GM12892 (cell line): ENCODE measurements at regions not wholly inside any gene's neighbourhood (a gene's known extent, or its start where the extent isn't known, plus 50 kb on each side); places are given as distances from the start of the nearest gene placed in this dataset.
"Not testable (repeated sequence)": the region's sequence is repeated elsewhere in the genome, so short reads cannot be mapped to it uniquely, and the experiment has no call there.

Source experiments
- DNase-seq: peaks from one replicate; pipeline ENCODE4 v3.0.0; 2011; ENCODE audit not compliant: insufficient read length
- FAIRE-seq: peaks from 2 replicates; lab custom pipeline; 2011; peaks lifted over from hg19 to GRCh38; lab: Jason Lieb, UNC
- POLR2A ChIP-seq: IDR thresholded peaks from 2 replicates; pipeline ENCODE4 v1.6.1; 2011; ENCODE audit warnings: low read depth, low read length, control low read depth
- POLR2AphosphoS5 ChIP-seq: IDR thresholded peaks from 2 replicates; pipeline ENCODE4 v1.6.1; 2011; ENCODE audit warnings: low read depth, low read length, control low read depth
- TAF1 ChIP-seq: IDR thresholded peaks from 2 replicates; pipeline ENCODE4 v1.6.1; 2011; ENCODE audit warnings: low read depth, mild to moderate bottlenecking, control low read depth, low read length, borderline replicate concordance

DNA sequence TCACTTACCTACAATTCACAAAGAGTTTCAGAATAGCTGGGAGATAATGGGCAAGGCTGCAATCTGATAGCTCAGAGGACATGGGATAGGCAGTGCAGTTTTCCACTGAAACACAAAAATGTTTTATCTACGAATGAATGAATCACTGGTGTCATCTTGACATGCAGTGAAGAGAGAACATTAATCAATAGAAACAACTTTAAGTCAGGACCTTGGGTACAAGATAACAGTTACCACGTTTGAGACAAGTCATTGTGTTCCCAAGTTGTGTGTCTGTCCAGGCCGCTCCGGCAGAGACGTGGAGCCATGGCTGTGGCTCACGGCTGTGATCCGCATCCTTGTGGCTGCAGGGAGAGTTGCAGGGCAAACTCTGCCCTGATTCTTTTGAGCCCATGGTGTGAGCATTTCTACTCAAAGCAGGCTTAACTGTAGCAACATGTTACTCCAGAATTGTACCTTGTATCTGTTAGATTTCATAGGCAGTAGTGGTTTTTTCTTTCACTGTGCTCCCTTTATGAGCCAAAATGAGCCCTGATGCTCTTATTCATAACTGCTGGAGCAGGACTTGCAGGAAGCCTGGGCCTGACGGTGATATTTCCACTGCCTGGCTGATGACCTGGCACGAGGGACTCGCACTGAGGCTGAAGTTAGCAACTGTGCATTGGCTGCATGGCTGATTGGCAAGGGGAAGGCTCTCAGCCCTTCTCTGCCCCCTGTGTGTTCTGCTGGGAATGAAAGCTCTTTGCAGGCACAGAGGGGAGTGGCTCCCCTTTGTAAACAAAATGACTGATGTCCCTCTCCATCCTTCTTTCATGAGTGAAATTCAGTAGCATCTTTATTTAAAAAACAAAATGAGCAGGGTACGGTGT is 465.2 kb downstream of the AJAP1 start:
- TF ChIP-seq POLR2A (no peak), POLR2AphosphoS5 (no peak), TAF1 (no peak)
- DNase-seq (no peak), FAIRE-seq (no peak)

GRCh38 chr1:5118771-5119170 is 464.4 kb downstream of the AJAP1 start:
- not testable (repeated sequence) for DNase-seq, FAIRE-seq

GRCh38 chr1:5118292-5118691 is 463.9 kb downstream of the AJAP1 start:
- not testable (repeated sequence) for FAIRE-seq, DNase-seq

- TF ChIP-seq POLR2A, result no peak
- no peak for TF ChIP-seq TAF1
- TF ChIP-seq POLR2AphosphoS5, result no peak
- DNase-seq, result no peak
- no peak for FAIRE-seq
Measured at GRCh38 chr1:5111581-5111980, 457.2 kb downstream of the AJAP1 start.

DNA sequence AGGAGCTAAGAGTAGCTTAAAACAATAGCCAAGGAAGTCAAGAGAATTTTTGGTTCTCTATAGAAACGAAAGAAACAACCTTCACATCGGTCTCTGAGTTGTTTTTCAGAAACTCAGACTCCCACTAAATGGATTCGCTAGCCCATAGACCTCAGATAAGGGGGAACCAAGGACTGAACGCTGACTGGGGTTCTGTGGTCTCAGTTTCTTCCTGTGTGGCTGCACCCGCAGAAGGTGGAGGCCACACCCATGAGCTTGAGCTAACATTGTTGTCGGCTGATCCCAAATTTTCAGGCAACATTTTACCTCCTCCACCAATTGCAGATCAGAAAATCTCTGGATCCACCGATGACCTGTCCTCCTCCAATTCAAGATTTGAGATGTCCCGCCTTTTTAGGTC is 456.1 kb downstream of the AJAP1 start:
- DNase-seq (no peak), FAIRE-seq (no peak)
- no peak for TF ChIP-seq POLR2A
- TF ChIP-seq TAF1, result no peak
- no peak for TF ChIP-seq POLR2AphosphoS5

GRCh38 chr1:5109633-5110032 is 455.2 kb downstream of the AJAP1 start:
- no peak for FAIRE-seq
- TF ChIP-seq POLR2AphosphoS5 (no peak), TAF1 (no peak), POLR2A (no peak)
- DNase-seq, result no peak

DNA sequence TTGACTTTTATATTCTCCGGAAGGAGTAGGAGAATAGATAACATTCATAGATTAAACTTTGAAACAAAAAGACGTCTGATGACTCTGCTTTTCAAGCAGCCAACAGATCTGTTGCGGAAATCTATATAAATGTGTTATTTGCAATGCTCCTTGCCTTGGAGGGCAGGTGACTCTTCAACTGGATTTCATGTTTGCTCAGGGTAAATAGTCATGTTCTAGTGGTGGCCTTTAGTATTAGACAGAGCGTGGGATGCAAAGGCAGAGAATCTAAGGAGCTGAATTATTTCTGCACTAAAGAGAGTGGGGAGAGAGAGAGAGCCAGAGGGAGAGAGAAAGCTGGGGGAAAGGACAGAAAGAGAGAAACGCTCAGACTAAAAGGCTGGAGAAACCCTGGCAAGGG is 454.3 kb downstream of the AJAP1 start:
- no peak for DNase-seq
- FAIRE-seq, result no peak
- TF ChIP-seq TAF1 (no peak), POLR2A (no peak), POLR2AphosphoS5 (no peak)

DNA sequence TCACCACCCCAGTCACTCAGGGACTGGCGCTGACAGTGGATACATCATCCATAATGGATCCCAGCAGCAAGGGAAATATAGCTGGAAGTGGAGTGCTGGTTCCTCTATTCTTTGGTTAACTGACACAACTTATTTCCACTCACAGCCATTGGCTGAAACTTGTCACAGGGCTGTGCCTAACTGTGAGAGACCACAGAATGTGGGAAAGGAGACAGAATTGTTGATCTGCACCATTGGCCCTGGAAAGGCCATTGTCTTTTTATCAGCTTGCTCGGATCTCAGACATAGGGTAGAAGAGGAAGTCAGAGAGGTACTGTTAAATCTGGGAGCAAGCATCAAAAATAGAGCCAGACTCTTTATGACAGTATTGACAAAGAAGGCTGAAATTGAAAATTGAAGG is 451.3 kb downstream of the AJAP1 start:
- no peak for FAIRE-seq
- no peak for DNase-seq
- no peak for TF ChIP-seq TAF1
- TF ChIP-seq POLR2AphosphoS5, result no peak
- TF ChIP-seq POLR2A, result no peak

DNA sequence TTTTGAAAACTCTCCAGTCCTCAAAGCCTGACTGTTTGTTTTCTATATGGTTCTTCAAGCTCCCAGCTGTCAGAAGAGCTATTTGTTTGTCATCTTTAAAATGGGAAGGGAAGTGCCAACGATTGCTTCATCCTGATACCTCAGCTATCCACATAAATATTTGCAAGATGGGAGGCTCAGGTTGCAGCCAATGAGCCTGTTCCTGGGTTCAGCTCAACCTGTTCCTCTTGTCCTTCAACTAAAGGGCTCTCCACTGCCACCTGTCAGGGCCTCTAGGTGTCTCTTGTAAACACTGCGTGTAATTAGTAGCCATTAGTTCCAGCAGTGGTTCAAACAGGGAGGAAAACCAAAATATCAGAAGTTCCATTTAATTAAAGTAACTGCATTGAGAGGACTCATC is 445.1 kb downstream of the AJAP1 start:
- no peak for FAIRE-seq
- DNase-seq, result no peak
- no peak for TF ChIP-seq TAF1
- TF ChIP-seq POLR2A, result no peak
- no peak for TF ChIP-seq POLR2AphosphoS5

DNA sequence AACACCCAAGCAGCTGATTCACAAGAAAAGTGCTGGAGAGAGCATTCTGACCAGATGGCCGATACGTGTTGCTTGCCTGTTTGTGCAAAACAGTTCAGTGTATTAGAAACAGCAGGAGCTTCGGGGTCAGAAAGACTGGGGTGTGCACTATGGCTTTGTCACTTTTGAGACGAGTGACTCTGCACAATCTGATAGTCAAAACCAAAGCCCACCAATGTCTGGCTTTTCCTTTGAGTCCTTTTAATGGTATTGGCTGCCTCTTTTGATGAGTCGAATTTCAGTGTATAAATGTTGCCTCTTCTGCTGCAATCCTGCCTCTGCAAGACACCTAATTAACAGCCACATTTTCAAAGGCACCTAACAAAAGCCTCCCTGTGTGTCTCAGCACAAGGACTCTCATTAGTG is 444.6 kb downstream of the AJAP1 start:
- DNase-seq (no peak), FAIRE-seq (no peak)
- TF ChIP-seq POLR2A (no peak), POLR2AphosphoS5 (no peak), TAF1 (no peak)

DNA sequence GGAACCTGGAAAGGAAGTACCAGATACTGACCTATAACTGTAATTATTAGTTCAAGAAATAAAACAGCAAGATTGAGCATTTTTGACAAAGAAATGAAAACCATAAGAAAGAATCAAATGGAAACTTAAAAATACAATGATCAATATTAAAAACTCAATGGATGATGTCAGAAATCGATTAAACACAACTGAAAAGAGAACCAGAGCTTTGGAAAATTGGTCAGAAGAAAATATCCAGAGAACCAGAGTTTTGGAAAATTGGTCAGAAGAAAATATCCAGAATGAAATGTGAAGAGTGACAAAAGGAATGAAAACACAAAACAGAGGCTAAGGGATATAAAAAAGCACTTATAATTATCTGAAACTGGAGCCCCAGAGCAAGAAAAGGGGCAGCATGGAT is 438.6 kb downstream of the AJAP1 start:
- FAIRE-seq (no peak), DNase-seq (no peak)
- no peak for TF ChIP-seq POLR2A
- no peak for TF ChIP-seq TAF1
- no peak for TF ChIP-seq POLR2AphosphoS5

DNA sequence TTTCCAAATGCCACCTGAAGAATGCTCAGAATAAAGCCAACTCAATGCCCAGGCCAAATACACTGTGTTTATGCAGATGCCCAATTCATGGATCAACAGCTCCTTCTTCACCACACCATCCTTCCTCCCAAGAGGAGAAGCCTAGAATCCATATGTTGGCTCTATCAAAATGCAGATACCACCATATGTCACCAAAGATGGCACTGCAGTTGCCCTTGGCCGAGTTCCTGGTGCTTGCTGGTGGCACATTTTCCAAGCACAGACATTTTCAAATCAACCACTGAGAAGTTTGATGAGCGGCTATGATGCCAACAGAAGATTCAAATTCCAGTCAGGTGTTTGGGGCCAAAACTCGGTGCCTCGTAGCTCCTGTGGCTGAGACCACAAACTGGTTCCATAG is 430.3 kb downstream of the AJAP1 start:
- FAIRE-seq (no peak), DNase-seq (no peak)
- TF ChIP-seq POLR2AphosphoS5 (no peak), TAF1 (no peak), POLR2A (no peak)
